ENCODE measurements at regions not wholly inside any gene's neighbourhood (a gene's known extent, or its start where the extent isn't known, plus 50 kb on each side); places are given as distances from the start of the nearest gene placed in this dataset.

DNA sequence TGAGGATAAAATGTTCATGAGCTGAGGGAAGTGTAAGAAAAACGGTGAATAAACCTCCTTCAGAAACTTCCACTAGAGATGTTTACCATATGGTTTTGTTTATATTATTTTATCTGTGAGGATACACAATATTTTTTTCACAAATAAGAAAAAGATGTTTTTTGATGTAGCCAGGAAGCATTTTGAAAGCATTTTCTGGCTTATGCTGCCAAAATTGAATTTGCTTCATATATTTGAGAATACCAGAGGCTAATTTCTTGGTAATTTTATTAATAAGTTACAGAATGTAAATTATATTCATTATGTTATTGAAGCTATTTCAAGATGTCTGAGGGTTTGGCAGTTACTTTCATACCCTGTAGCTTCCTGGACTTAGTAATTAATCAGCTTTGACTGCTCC is 686.6 kb downstream of the LUZP2 start:
- TF ChIP-seq, protein P1, sequence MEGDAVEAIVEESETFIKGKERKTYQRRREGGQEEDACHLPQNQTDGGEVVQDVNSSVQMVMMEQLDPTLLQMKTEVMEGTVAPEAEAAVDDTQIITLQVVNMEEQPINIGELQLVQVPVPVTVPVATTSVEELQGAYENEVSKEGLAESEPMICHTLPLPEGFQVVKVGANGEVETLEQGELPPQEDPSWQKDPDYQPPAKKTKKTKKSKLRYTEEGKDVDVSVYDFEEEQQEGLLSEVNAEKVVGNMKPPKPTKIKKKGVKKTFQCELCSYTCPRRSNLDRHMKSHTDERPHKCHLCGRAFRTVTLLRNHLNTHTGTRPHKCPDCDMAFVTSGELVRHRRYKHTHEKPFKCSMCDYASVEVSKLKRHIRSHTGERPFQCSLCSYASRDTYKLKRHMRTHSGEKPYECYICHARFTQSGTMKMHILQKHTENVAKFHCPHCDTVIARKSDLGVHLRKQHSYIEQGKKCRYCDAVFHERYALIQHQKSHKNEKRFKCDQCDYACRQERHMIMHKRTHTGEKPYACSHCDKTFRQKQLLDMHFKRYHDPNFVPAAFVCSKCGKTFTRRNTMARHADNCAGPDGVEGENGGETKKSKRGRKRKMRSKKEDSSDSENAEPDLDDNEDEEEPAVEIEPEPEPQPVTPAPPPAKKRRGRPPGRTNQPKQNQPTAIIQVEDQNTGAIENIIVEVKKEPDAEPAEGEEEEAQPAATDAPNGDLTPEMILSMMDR (IDR thresholded peaks at IDR 0.05) = no peak
- TF ChIP-seq POLR2A (IDR thresholded peaks at IDR 0.05) = no peak
